ENCODE measurements at regions not wholly inside any gene's neighbourhood (a gene's known extent, or its start where the extent isn't known, plus 50 kb on each side); places are given as distances from the start of the nearest gene placed in this dataset.

- H3K27ac ChIP-seq = no peak overlapping the region
- no peak for TF ChIP-seq CTCF (conservative IDR thresholded peaks at IDR 0.05)
Measured at GRCh38 chr15:97420130-97420529, 540.4 kb upstream of the ARRDC4 start.

GRCh38 chr15:97425596-97425995, 534.9 kb upstream of the ARRDC4 start:
- no peak for TF ChIP-seq CTCF (conservative IDR thresholded peaks at IDR 0.05)
- H3K27ac ChIP-seq = no peak overlapping the region

GRCh38 chr15:97443101-97443500, 517.4 kb upstream of the ARRDC4 start:
- no peak for TF ChIP-seq CTCF (conservative IDR thresholded peaks at IDR 0.05)
- no peak overlapping the region for H3K27ac ChIP-seq

GRCh38 chr15:97446138-97446537, 514.4 kb upstream of the ARRDC4 start:
- no peak overlapping the region for H3K27ac ChIP-seq
- no peak for TF ChIP-seq CTCF (conservative IDR thresholded peaks at IDR 0.05)

- H3K27ac ChIP-seq = no peak overlapping the region
- no peak for TF ChIP-seq CTCF (conservative IDR thresholded peaks at IDR 0.05)
Measured at GRCh38 chr15:97456521-97457202, 503.8 kb upstream of the ARRDC4 start.

- H3K27ac ChIP-seq = no peak overlapping the region
- TF ChIP-seq CTCF (conservative IDR thresholded peaks at IDR 0.05) = no peak
Measured at GRCh38 chr15:97457203-97457847, 503.2 kb upstream of the ARRDC4 start.

- no peak for TF ChIP-seq CTCF (conservative IDR thresholded peaks at IDR 0.05)
- no peak overlapping the region for H3K27ac ChIP-seq
Measured at GRCh38 chr15:97459771-97460170, 500.7 kb upstream of the ARRDC4 start.
